H7 (cell line): ENCODE measurements at regions not wholly inside any gene's neighbourhood (a gene's known extent, or its start where the extent isn't known, plus 50 kb on each side); places are given as distances from the start of the nearest gene placed in this dataset.
"Not testable (repeated sequence)": the region's sequence is repeated elsewhere in the genome, so short reads cannot be mapped to it uniquely, and the experiment has no call there.

Experiments used
- DNase-seq: peaks from one replicate; pipeline ENCODE4 v3.0.0; 2012
- H3K27me3 ChIP-seq: 2 replicates; pipeline ENCODE4 v1.6.0; 2011; ENCODE audit warnings: mild to moderate bottlenecking, low read length; ENCODE audit not compliant: control insufficient read depth, insufficient read depth
- H3K36me3 ChIP-seq: replicated peaks from 2 replicates; pipeline ENCODE4 v1.5.1; 2011; ENCODE audit warnings: low read length; ENCODE audit not compliant: control insufficient read depth, insufficient read depth
- H3K4me3 ChIP-seq: 2 replicates; pipeline ENCODE4 v1.5.1; 2011; ENCODE audit warnings: low read depth, mild to moderate bottlenecking, control low read depth, low read length, moderate library complexity; ENCODE audit not compliant: insufficient read depth

DNA sequence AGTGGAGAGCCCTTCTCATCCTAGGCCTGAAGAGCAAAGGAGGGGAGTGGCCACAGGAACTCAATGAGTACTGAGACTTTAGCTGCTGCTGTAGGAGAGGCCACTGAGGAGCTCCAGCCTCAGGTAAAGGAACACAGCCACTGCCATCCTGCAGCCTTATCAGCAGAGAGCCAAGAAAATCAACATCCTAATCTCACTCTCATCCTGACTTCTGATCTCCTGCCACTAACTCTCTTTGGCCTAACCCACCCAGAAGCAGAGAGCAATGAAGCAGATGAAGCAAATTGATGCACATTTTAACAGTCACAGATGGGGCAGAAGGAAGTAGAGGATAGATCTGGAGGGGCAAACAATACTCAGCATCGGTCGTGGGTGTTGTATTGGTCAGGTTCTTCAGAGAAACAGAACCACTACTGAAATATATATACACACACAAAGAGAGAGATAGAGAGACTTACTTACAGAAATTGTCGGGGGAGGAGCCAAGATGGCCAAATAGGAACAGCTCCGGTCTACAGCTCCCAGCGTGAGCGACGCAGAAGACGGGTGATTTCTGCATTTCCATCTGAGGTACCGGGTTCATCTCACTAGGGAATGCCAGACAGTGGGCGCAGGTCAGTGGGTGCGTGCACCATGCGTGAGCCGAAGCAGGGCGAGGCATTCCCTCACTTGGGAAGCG lies 297.6 kb downstream of the MTERF1 start:
- H3K27me3 ChIP-seq: no peaks in the 10 kb centered on the region
- peak overlapping the region; percentile 3; the same call in 1 of the 2 replicates for H3K4me3 ChIP-seq
- H3K36me3 ChIP-seq: no peaks in the 10 kb centered on the region
- peak; percentile 32 for DNase-seq

DNA sequence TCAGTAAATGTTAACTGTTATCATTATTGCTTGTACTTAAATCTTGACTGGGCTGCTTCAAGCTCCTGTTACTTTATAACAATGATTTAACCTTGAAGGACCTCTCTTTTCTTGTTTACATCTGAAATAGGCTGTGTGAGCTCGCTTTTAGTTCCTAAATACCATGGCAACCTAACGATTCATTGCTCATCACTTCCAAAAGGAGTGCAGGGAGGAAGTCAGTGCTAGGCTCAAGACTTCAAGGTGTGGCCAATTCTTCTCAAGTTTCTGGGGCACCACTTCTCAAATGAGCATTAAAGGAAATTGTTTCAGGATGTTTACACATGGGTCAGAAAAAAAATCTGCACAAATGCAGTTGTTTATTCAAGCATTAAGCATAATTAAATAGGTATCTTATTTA lies 284.2 kb downstream of the MTERF1 start:
- H3K4me3 ChIP-seq: no peak overlapping the region

DNA sequence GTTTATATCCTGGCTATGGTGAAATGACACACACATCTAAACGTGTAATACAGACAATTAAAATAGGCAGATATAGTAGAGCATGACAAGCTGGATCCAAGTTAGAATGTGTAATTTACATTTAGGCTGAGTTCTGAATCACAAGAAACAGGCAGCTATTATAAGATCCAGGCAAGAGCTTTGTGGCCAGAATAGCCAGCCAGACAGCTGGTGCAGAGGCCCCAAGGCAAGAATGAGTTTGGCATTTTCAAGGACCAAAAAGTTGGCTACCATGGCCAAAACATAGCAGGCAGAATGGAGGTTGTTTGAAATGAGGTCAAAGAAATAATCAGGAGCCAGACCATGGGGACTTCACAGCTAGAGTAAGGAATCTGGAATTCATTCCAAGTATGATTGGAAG lies 281.7 kb downstream of the MTERF1 start:
- no peak overlapping the region for H3K4me3 ChIP-seq
- H3K36me3 ChIP-seq: no peaks in the 10 kb centered on the region
- DNase-seq: no peak
- H3K27me3 ChIP-seq: no peaks in the 10 kb centered on the region

More for the DNA sequence above, 284.2 kb downstream of the MTERF1 start:
- H3K27me3 ChIP-seq: no peaks in the 10 kb centered on the region
- no peak for DNase-seq
- no peaks in the 10 kb centered on the region for H3K36me3 ChIP-seq

DNA sequence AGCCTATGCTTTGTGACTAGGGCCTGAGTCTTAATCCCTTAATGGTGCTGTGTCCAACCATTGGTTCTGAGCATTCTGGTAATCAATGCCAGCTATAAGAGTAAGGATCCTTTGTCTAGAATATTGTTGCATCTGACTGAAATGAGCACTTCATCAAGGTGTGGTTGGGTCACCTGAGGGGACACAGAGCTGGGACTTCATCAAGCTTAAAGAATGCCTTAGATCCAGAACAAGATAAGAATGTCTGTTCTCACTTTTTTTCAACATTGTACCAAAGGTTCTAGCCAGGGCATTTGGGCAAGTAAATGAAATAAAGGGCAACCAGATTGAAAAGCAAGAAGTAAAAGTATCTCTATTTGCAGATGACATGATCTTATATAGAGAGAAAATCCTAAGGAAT lies 280.4 kb downstream of the MTERF1 start:
- Histone ChIP-seq H3K4me3 (no peak overlapping the region), H3K36me3 (no peaks in the 10 kb centered on the region), H3K27me3 (no peaks in the 10 kb centered on the region)
- no peak for DNase-seq

DNA sequence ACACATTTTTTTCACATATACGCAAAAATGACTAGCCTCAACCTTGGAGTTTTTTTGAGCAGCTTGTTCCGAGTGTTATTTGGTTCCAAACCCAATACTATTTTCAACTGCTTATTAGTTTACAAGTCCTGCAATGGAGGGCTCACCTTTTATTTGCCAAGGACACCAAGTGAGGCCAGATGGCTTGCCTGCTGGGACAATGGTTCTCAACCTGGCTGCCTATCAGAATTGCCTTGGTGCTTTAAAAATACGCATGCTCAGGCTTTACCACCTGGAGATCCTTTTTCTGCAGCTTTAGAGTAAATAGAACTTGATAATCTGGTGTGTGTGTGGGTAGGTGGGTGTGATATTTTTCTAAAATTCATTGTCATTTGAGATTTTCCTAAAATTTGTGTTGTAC lies 276.8 kb downstream of the MTERF1 start:
- no peak overlapping the region for H3K4me3 ChIP-seq
- no peak for DNase-seq
- no peaks in the 10 kb centered on the region for H3K36me3 ChIP-seq
- H3K27me3 ChIP-seq: no peaks in the 10 kb centered on the region

DNA sequence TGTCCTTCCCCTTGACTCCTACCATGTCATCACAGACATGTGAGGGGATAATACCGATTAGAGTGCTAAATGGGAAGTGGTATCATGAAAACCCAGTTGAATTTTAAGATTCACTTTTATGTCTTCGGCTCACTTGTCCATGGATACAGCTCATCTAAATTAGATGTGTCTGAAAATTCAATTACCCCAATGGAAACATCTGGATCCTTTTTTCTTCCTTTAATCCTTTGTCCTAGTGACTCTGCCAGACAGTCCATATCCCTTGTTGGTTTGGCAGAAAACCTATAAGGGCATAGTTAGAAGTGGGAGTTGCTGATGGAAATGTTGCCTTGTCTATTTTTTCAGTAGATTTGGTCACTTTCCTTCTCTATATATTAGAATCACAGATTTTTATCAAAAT lies 271.9 kb downstream of the MTERF1 start:
- no peak overlapping the region for H3K4me3 ChIP-seq
- DNase-seq: no peak
- no peaks in the 10 kb centered on the region for H3K27me3 ChIP-seq
- H3K36me3 ChIP-seq: no peaks in the 10 kb centered on the region

DNA sequence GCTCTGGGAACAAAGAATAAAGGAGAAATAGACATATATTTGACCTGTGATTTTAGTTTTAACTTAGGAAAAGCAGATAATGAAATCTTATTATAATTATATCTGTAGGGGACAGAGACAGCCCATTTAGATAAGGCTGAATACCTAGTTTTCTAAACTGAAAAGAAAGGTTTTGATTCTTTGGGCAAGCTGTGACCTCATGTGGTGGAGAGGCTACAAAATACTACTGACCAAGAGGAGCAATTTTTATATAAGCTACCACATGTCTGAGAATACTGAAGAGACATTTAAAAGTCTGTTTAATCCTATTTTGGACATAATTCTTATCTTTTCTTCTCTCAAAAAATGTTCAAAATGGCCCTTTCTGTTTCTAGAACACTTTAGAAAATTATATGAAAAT lies 271.0 kb downstream of the MTERF1 start:
- H3K4me3 ChIP-seq: no peak overlapping the region
- no peak for DNase-seq
- H3K27me3 ChIP-seq: no peaks in the 10 kb centered on the region
- no peaks in the 10 kb centered on the region for H3K36me3 ChIP-seq

DNA sequence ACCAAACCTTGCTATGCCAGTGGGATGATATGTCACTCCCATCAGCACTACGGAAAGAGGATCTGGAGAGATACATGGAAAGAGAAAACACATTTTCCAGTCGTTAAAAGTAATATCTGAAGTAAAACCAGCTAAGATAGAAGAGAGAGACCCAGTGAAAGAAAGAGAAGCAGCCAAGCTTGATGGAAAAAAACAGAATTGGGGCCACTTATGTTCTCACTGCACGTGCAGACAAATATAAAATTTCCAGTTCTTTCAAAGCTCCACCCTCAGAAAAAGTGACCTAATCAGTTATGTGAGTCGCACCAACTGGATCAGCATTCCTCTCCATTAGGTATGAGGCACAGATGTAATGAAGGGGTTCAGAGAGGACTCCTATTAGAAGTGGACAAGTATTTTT lies 266.1 kb downstream of the MTERF1 start:
- DNase-seq: no peak
- Histone ChIP-seq H3K36me3 (no peaks in the 10 kb centered on the region), H3K27me3 (no peaks in the 10 kb centered on the region), H3K4me3 (no peak overlapping the region)

DNA sequence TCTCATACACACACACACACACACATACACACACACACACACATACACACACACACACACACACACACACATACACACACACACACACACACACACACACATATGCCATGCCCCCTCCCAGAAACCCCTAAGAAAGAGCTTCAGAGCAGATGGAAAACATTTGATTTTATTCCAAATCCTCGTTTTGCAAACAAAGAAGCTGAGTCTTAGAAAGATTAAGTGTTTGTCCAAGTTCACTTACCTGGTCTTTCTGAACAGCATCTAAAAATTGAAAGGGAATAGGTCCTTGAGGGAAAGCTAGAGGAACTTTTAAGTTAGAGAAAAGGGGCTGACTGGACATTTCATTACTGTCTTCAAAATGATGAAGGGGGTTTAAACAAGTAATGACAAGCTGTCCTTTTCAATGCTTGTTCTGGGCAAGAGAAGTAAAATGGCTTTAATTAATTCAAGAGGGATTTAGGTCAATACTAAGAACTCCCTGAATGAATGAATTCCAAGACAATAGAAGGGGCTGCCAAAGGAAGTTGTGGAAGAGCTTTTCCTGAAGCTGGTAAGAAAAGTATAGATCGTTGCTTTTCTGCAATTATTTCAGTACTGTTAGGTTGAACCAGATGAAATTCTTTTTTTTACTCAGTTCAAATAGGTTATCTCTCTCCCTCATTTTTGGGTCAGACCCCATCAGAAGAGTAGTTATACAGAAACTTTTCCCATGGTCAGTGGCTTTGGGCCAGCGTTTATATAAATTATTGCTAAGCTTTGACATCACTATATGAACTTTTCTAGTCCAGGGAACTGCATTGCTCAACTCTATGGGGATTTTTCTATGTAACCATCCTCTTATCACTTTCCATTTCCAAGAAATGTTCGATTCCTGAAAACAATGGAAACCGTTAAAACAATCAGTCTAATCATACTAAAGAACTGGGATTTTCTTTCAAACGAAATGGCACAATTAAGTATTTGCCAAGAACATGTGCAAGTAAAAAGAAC lies 261.4 kb downstream of the MTERF1 start:
- DNase-seq: no peak
- no peak overlapping the region for H3K4me3 ChIP-seq
- no peaks in the 10 kb centered on the region for H3K36me3 ChIP-seq
- H3K27me3 ChIP-seq: no peaks in the 10 kb centered on the region

DNA sequence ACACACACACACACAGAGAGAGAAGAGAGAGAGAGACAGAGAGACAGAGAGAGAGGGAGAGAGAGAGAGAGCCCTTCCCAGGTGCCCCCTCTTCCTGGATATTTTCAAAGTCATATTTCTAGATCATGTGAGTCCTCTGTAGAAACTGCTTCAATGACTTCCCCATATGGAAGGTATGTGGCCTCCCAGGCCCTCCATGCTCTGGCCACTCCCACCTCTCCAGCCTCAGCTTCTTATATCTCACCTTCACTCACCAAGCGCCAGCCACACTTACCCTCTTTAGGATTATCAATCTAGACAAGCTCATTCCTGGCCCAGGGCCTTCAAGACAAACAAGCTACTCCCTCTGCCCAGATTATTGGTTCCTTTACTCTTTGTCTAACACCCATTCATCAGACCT lies 259.7 kb downstream of the MTERF1 start:
- Histone ChIP-seq H3K4me3 (no peak overlapping the region), H3K27me3 (no peaks in the 10 kb centered on the region), H3K36me3 (no peaks in the 10 kb centered on the region)
- no peak for DNase-seq

DNA sequence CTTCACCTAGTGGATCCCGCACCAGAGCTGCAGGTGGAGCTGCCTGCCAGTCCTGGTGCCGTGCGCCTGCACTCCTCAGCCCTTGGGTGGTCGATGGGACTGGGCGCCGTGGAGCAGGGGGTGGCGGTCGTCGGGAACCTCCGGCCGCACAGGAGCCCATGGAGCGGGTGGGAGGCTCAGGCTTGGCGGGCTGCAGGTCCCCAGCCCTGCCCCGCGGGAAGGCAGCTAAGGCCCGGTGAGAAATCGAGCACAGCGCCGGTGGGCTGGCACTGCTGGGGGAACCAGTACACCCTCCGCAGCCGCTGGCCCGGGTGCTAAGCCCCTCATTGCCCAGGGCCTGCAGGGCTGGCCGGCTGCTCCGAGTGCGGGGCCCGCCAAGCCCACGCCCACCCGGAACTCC lies 253.2 kb downstream of the MTERF1 start:
- H3K36me3 ChIP-seq, H3K27me3 ChIP-seq, H3K4me3 ChIP-seq, DNase-seq: not testable (repeated sequence)

DNA sequence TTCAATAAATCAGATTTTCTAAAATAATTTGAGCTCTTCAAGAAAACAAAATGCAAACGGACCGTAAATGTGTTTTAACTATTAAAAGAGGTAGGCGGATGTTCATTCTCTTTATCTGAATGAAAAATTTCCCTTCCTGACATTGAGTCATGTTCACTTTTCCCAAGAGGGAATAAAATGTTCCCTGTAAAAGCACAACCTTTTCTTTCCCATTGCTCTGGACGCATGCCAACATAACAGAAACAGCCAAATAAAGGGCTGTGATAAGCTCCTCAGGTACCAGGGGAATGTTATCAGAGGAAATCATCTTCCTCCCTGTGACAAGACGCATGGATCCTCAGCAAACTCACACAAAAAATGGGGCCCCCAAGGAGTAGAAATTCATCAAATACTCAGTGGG lies 251.8 kb downstream of the MTERF1 start:
- no peak overlapping the region for H3K4me3 ChIP-seq
- no peaks in the 10 kb centered on the region for H3K36me3 ChIP-seq

DNA sequence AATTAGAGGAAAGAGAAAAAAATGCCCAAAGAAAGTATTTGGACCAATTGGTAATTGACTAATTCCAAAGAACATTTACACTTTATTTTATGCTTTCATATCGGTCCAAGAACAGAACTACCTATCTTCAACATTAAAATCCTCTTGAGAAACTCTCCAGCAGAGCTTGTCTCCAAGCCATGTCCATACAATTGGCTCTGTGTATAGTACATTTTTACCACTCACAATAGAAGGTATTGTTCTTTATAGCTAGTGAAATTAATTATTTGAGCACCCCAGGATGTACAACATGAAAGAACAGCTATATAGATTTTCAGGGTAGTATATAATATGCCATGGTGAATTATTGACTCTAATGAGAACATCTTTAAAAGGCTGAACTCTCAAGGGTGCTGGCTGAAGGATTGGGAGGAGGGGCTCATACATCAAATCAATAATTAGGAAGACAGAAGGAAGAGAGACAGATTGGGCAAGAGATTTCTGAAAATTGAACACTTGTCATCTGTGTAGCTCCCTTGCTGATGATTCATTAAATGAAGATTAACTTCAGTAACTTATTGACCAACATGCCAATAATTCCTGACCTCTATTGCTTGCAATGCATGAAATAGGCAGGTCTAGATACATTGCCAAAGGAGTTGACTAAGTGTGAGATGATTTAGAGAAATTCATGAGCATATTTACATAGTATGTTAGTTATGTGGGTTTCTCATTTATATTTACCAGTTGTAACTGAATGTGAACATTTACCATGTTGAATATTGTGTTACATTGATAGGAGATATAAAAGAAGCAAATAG lies 249.7 kb downstream of the MTERF1 start:
- H3K27me3 ChIP-seq: no peaks in the 10 kb centered on the region
- no peaks in the 10 kb centered on the region for H3K36me3 ChIP-seq
- DNase-seq: no peak
- no peak overlapping the region for H3K4me3 ChIP-seq

More for the DNA sequence above, 251.8 kb downstream of the MTERF1 start:
- no peaks in the 10 kb centered on the region for H3K27me3 ChIP-seq
- DNase-seq: no peak

DNA sequence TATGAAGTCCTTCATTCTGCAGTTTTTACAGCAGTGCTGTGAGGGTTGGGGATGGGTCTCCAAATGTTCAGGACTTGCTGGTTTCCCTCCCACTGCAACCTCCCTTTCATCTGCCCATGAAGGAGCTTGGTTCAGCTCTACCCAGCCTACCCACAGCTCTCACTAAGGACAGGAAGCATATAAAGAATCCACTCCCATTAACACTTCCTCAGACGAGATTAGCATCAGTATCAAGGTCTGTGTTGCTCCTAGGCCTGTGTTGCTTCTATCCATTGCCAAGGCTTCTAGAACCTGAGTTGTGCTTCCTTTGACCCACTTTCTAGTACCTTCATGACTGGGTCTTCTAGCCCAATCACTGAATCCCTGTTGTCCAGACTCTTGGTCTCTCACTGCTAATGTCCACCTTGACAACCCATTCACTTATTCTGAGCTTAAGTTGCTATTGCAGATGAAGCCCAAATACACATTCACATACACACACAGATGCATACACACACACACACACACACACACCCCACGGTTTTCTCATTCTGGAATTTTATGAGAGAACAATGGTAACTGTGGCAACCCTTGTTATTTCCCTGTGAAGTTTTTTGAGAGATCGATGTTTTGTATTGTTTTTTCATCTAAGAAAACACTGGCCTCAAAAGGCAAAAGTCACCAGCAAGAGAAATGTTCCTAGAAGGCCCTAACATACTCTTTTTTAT lies 248.1 kb downstream of the MTERF1 start:
- Histone ChIP-seq H3K36me3 (no peaks in the 10 kb centered on the region), H3K4me3 (no peak overlapping the region)
- no peak for DNase-seq

More for the DNA sequence above, 248.1 kb downstream of the MTERF1 start:
- H3K27me3 ChIP-seq: no peaks in the 10 kb centered on the region
